ENCODE measurements at regions not wholly inside any gene's neighbourhood (a gene's known extent, or its start where the extent isn't known, plus 50 kb on each side); places are given as distances from the start of the nearest gene placed in this dataset.

GRCh38 chr7:125030756-125031387, 101.2 kb upstream of the POT1 start:
- Histone ChIP-seq H3K79me2 (ENCODE audit: low read depth) (no peaks in the 10 kb centered on the region), H4K20me1 (ENCODE audit: insufficient read depth) (no peaks in the 10 kb centered on the region), H3K9me2 (ENCODE audit: insufficient read depth) (no peaks in the 10 kb centered on the region), H3K4me3 (no peak overlapping the region), H2AFZ (no peak overlapping the region), H3K4me1 (replicated peaks; ENCODE audit: insufficient read depth) (no peaks in the 10 kb centered on the region), H3K4me2 (no peak overlapping the region), H3F3A (ENCODE audit: insufficient read depth, low read depth) (no peaks in the 10 kb centered on the region), H3K36me3 (ENCODE audit: low read depth) (no peaks in the 10 kb centered on the region), H3K27me3 (ENCODE audit: insufficient read depth, low read depth) (no peaks in the 10 kb centered on the region), H3K27ac (no peak overlapping the region), H3K9me3 (ENCODE audit: insufficient read depth, low read depth) (no peaks in the 10 kb centered on the region)
- no peak for TF ChIP-seq EZH2 (IDR thresholded peaks at IDR 0.05; ENCODE audit: low read depth)
- TF ChIP-seq, protein P1, sequence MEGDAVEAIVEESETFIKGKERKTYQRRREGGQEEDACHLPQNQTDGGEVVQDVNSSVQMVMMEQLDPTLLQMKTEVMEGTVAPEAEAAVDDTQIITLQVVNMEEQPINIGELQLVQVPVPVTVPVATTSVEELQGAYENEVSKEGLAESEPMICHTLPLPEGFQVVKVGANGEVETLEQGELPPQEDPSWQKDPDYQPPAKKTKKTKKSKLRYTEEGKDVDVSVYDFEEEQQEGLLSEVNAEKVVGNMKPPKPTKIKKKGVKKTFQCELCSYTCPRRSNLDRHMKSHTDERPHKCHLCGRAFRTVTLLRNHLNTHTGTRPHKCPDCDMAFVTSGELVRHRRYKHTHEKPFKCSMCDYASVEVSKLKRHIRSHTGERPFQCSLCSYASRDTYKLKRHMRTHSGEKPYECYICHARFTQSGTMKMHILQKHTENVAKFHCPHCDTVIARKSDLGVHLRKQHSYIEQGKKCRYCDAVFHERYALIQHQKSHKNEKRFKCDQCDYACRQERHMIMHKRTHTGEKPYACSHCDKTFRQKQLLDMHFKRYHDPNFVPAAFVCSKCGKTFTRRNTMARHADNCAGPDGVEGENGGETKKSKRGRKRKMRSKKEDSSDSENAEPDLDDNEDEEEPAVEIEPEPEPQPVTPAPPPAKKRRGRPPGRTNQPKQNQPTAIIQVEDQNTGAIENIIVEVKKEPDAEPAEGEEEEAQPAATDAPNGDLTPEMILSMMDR (conservative IDR thresholded peaks at IDR 0.05), result no peak
- ChIA-PET CTCF (no interaction called here), POLR2A (ENCODE audit: unreplicated experiment) (no interaction called here)
- no TSS peak for BruUV-seq (replicated peaks)
- intact Hi-C loops (cut with micrococcal nuclease; ENCODE audit: unreplicated experiment), result no loop called here
- DNase-seq, result no peak

DNA sequence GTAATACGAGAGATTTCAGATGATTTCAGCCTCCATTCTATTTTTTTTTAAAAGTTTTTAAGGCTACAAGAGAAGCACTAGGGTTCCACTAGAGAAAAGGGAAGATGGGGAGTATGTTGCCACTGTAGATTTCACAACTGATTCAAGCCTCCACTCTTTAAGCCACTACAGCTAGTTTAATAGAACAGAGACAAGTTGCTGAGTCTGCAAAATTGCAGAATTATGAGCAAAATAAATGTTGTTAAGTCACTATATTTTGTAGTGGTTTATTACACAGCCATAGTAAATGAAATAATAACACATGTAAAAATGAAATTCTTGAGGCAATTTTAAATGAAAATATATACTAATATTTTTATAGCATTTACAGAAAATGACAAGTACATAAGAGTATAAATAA, 96.0 kb upstream of the POT1 start:
- ChIA-PET POLR2A (ENCODE audit: unreplicated experiment) (no interaction called here), CTCF (no interaction called here)
- H3K27me3 ChIP-seq (ENCODE audit: insufficient read depth, low read depth), result no peaks in the 10 kb centered on the region
- no peaks in the 10 kb centered on the region for H3K79me2 ChIP-seq (ENCODE audit: low read depth)
- no peak overlapping the region for H3K4me3 ChIP-seq
- no peaks in the 10 kb centered on the region for H4K20me1 ChIP-seq (ENCODE audit: insufficient read depth)
- H3K9me3 ChIP-seq (ENCODE audit: insufficient read depth, low read depth), result no peaks in the 10 kb centered on the region
- no peaks in the 10 kb centered on the region for H3K4me1 ChIP-seq (replicated peaks; ENCODE audit: insufficient read depth)
- no TSS peak for BruUV-seq (replicated peaks)
- H2AFZ ChIP-seq, result no peak overlapping the region
- no peak for DNase-seq
- no peak overlapping the region for H3K27ac ChIP-seq
- no peak overlapping the region for H3K4me2 ChIP-seq
- no peaks in the 10 kb centered on the region for H3K36me3 ChIP-seq (ENCODE audit: low read depth)
- H3K9me2 ChIP-seq (ENCODE audit: insufficient read depth), result peaks cover 5% of the 10 kb centered on the region; the same call in 1 of the 2 replicates
- no peak for TF ChIP-seq EZH2 (IDR thresholded peaks at IDR 0.05; ENCODE audit: low read depth)
- TF ChIP-seq, protein P1 (conservative IDR thresholded peaks at IDR 0.05), result no peak
- no peaks in the 10 kb centered on the region for H3F3A ChIP-seq (ENCODE audit: insufficient read depth, low read depth)
- intact Hi-C loops (cut with micrococcal nuclease; ENCODE audit: unreplicated experiment), result loop anchor here (5.0 kb wide), 1 partner anchor 873 kb away; no protein-coding TSS in a partner anchor

DNA sequence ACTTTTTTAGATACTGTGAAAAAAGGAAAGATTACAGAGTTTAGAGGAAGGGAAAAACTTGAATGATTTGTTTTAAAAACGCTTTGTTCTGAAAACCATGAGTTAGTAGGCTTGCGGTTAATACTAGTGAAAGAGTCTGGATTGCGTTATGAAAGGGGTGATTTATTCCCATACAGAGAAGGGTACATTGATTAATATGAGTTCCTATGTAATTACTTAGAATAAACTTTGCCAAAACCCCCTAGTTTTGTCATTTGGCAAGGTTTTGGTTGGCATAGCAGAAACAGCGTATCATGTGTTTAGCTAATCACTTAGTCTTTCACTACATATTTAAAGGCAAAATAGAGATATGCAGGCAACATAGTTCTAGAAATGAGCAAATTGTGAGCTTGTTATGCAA, 91.2 kb upstream of the POT1 start:
- H3K27ac ChIP-seq, result no peak overlapping the region
- no TSS peak for BruUV-seq (replicated peaks)
- H3K79me2 ChIP-seq (ENCODE audit: low read depth), result no peaks in the 10 kb centered on the region
- CTCF ChIA-PET, result interaction anchor here (0.6 kb wide), 1 partner anchor 12 kb away, joined by 4 read pairs; no protein-coding TSS in a partner anchor
- H2AFZ ChIP-seq, result no peak overlapping the region
- no peaks in the 10 kb centered on the region for H3K9me3 ChIP-seq (ENCODE audit: insufficient read depth, low read depth)
- H4K20me1 ChIP-seq (ENCODE audit: insufficient read depth), result no peaks in the 10 kb centered on the region
- H3K27me3 ChIP-seq (ENCODE audit: insufficient read depth, low read depth), result no peaks in the 10 kb centered on the region
- H3K4me3 ChIP-seq, result no peak overlapping the region
- intact Hi-C loops (cut with micrococcal nuclease; ENCODE audit: unreplicated experiment), result no loop called here
- H3F3A ChIP-seq (ENCODE audit: insufficient read depth, low read depth), result no peaks in the 10 kb centered on the region
- no peaks in the 10 kb centered on the region for H3K4me1 ChIP-seq (replicated peaks; ENCODE audit: insufficient read depth)
- TF ChIP-seq EZH2 (IDR thresholded peaks at IDR 0.05; ENCODE audit: low read depth), result no peak
- TF ChIP-seq, protein P1 (conservative IDR thresholded peaks at IDR 0.05), result no peak
- POLR2A ChIA-PET (ENCODE audit: unreplicated experiment), result no interaction called here
- H3K36me3 ChIP-seq (ENCODE audit: low read depth), result no peaks in the 10 kb centered on the region
- H3K4me2 ChIP-seq, result no peak overlapping the region
- no peak for DNase-seq
- H3K9me2 ChIP-seq (ENCODE audit: insufficient read depth), result peaks cover 5% of the 10 kb centered on the region; the same call in 1 of the 2 replicates
